Forelimb muscle (tissue), 1 donor: ENCODE measurements at regions not wholly inside any gene's neighbourhood (a gene's known extent, or its start where the extent isn't known, plus 50 kb on each side); places are given as distances from the start of the nearest gene placed in this dataset.
A peak's percentile ranks its signal among the peaks of the same experiment; 100 is the strongest.
"Not testable (repeated sequence)": the region's sequence is repeated elsewhere in the genome, so short reads cannot be mapped to it uniquely, and the experiment has no call there.

Experiments
- DNase-seq: peaks from one replicate; pipeline ENCODE4 v3.0.0-alpha.2; 2013; ENCODE audit warnings: low read depth

DNA sequence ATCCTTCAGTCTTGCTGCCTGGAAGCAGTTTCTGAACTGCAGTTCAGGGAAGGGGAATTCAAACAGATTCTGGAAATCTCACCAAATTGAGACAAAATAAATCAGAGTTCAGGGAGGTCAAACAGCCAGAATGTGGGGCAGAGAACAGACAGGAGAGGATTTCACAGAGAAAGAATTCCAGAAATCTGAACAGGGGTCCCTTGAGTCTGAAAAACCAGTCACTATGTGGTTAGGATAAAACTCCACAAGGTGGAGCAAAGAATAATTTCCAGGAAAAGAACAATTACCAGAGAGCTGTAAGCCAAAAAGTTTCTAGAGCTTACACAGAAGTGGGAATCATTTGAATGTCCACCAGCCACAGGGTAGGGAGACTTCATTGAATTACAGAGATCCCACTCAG, 84.7 kb downstream of the URB2 start:
- no peak for DNase-seq

GRCh38 chr1:229714306-229714705, 88.3 kb downstream of the URB2 start:
- DNase-seq: no peak

- DNase-seq: no peak
These were observed 89.0 kb downstream of the URB2 start for GRCh38 chr1:229714964-229715603.

- DNase-seq: no peak
These were observed 90.0 kb downstream of the URB2 start for GRCh38 chr1:229716069-229716468.

GRCh38 chr1:229716704-229717103, 90.7 kb downstream of the URB2 start:
- DNase-seq: no peak

GRCh38 chr1:229717786-229718576, 91.9 kb downstream of the URB2 start:
- peak; percentile 35 for DNase-seq

- DNase-seq: no peak
These were observed 100.0 kb downstream of the URB2 start for GRCh38 chr1:229726061-229726460.

- no peak for DNase-seq
These were observed 103.9 kb downstream of the URB2 start for GRCh38 chr1:229729916-229730315.

- no peak for DNase-seq
These were observed 104.5 kb downstream of the URB2 start for GRCh38 chr1:229730573-229730972.

- DNase-seq: no peak
These were observed 106.0 kb downstream of the URB2 start for GRCh38 chr1:229732061-229732460.

GRCh38 chr1:229736376-229736775, 110.3 kb downstream of the URB2 start:
- no peak for DNase-seq

DNA sequence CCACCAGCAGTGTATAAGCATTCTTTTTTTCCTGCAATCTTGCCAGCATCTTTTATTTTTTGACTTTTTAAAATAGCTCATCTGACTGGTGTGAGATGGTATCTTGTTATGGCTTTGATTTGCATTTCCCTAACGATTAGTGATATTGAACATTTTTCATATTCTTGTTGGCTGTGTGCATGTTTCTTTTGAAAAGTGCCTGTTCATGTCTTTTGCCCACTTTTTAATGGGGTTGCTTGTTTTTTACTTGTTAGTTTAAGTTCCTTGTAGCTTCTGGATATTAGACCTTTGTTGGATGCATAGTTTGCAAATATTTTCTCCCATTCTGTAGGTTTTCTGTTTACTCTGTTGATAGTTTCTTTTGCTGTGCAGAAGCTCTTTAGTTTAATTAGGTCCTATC, 116.6 kb downstream of the URB2 start:
- DNase-seq: not testable (repeated sequence)

GRCh38 chr1:229749992-229750391, 123.9 kb downstream of the URB2 start:
- no peak for DNase-seq

DNA sequence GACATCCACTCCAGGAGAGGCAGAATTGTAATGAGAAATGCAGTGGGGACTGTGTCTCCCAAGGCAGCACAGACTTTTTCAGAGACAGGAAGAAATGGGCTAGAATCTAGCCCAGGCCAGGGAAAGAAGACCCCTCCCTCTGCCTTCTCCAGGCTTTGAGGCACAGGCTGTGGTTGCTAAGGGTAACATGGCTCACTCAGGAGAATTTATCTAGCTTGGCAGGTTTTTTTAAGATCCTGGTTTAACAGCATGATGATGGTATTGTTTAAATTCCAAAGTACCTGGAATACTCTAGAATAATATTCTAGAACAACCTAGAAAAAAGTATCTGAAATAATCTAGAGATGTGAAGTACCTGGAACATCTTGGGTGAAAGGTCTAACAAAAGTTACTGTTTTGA, 125.6 kb downstream of the URB2 start:
- no peak for DNase-seq

DNA sequence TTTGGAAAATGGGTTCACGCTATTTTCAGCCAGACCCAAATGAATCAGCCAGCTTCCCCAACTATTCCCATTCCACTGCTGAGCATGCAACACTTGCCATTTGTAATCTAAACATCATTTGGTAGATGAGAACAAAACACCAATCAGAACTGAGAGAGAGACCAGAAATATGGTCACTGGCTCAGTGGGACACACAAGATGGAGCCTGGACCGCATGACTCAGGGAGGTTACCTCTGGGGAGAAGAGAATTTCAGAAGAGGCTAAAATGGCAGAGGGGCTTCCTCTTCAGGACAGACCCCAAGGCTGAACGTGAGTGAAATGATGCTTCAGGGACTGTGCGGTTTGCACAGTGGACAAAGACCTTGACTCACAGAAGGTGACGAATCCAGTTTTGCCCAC, 126.6 kb downstream of the URB2 start:
- DNase-seq: no peak

DNA sequence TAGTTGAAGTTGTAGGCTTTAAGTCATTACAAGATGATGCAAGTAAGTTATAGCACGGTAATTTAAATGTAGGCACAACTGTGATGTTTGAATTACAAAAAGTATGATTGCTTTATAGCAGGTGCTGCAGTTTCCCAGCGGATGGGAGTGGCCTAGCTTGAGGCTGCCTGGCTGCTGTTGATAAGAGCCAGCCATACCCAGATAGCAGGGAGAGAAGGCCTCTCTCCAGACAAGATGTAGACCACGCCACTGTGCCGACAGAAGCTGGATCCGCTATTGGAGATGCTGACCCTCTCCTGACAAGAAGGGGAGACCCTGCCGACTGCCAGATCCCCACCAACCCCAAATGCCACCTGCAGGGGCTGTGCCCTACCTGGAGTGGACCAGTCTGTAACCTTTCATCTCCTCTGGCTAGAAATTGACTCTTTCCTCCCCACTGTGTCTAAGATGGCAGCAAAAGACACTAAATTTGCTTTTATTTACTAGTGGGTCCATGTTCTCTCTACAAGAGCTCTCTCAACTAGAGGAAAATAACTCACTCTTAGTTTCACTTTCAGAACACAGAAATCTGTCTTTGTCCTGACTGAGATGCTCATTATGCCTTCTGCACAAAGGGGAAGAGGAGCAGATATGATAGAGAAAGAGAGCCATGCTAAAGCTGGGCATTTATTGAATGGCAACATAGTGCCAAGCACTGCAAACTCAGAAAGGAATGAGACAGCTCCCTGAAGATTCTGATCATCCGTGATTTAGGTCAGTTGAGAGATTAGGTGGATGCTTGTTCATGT, 127.9 kb downstream of the URB2 start:
- no peak for DNase-seq

- no peak for DNase-seq
These were observed 130.6 kb downstream of the URB2 start for GRCh38 chr1:229756666-229757065.

DNA sequence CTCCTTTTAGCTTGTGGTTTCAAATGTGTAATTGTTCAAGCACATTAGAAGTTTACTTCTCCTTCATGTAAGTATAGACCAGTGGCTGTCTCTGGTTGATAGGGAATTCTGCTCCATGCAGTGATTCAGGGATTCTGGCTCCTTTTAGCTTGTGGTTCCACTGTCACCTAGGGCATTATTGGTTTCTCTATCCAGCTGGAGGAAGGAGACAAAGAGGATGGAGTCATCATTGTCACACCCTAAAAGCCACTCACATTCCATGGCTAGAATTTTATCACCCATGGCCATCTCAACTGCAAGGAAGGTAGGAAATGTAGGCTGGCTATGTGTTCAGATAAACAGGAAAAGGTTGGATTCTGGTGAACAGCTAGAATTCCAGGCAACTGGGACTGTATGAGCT, 131.2 kb downstream of the URB2 start:
- no peak for DNase-seq

GRCh38 chr1:229758101-229759036, 132.3 kb downstream of the URB2 start:
- DNase-seq: no peak

GRCh38 chr1:229759037-229759435, 133.0 kb downstream of the URB2 start:
- DNase-seq: no peak

GRCh38 chr1:229759586-229759985, 133.5 kb downstream of the URB2 start:
- no peak for DNase-seq
